A549 (cell line): ENCODE measurements at regions not wholly inside any gene's neighbourhood (a gene's known extent, or its start where the extent isn't known, plus 50 kb on each side); places are given as distances from the start of the nearest gene placed in this dataset.

ENCODE experiments used
- ATAC-seq, 2 experiments: fragments of 200-7000 bp in 1 of 2; fragments of >200 bp in 1 of 2; cut with Nextera tagmentation in 1 of 2; cut with Tn5 transposase in 1 of 2; 3 replicates each; pipeline versions ENCODE4 v1.8.0 to v1.9.1; 2018 to 2020; ENCODE audit warnings: mild to moderate bottlenecking in 1 of 2, moderate library complexity in 1 of 2
- CTCF ChIA-PET: fragments of 300-600 bp; sonication (Branson Sonifier 250); formaldehyde crosslinking; extraction: SDS; loops from one replicate; lab custom pipeline; 2021; ENCODE audit warnings: antibody characterized with exemption, inconsistent platforms; lab: Yijun Ruan, JAX
- POLR2A ChIA-PET: fragments of 350-600 bp; formaldehyde crosslinking; extraction: SDS; loops from one replicate; lab custom pipeline; 2021; ENCODE audit warnings: antibody characterized with exemption, inconsistent platforms; lab: Yijun Ruan, JAX
- DNase-seq, 2 experiments: peaks; one replicate each; pipeline versions ENCODE4 v3.0.0 to v3.0.0-alpha.2; 2011 to 2016; ENCODE audit warnings: low read depth in 1 of 2, low spot score in 1 of 2
- FAIRE-seq: peaks from 2 replicates; lab custom pipeline; 2011; peaks lifted over from hg19 to GRCh38; lab: Jason Lieb, UNC
- H3K27ac ChIP-seq, 2 experiments: fragments of >200 bp; sonication (Bioruptor Twin); formaldehyde crosslinking; 3 replicates each; pipeline ENCODE4 v1.5.1; 2016 to 2017
- H3K4me1 ChIP-seq: fragments of >200 bp; sonication (Bioruptor Twin); formaldehyde crosslinking; 3 replicates; pipeline ENCODE4 v1.6.1; 2016
- H3K4me2 ChIP-seq: fragments of >200 bp; sonication (Bioruptor Twin); formaldehyde crosslinking; 3 replicates; pipeline ENCODE4 v1.6.1; 2016
- H3K4me3 ChIP-seq: fragments of >200 bp; sonication (Bioruptor Twin); formaldehyde crosslinking; 3 replicates; pipeline ENCODE4 v1.5.1; 2016
- H3K9me3 ChIP-seq: fragments of >200 bp; sonication (Bioruptor Twin); formaldehyde crosslinking; 3 replicates; pipeline ENCODE4 v1.6.1; 2016
- FOXS1 ChIP-seq: fragments of 250-450 bp; sonication (Bioruptor Pico); IDR thresholded peaks from 2 replicates; pipeline ENCODE4 v1.5.0; 2020; ENCODE audit warnings: mild to moderate bottlenecking, moderate library complexity
- NPAS2 ChIP-seq: fragments of 250-450 bp; sonication (Bioruptor Pico); IDR thresholded peaks from 2 replicates; pipeline ENCODE4 v1.8.0; 2022; ENCODE audit warnings: mild to moderate bottlenecking, moderate library complexity, borderline replicate concordance
- TP53 ChIP-seq: fragments of 250-450 bp; sonication (Bioruptor Pico); IDR thresholded peaks from 2 replicates; pipeline ENCODE4 v1.5.0; 2021; ENCODE audit warnings: mild to moderate bottlenecking, moderate library complexity
- WGBS: methylation state at CpG from one replicate; pipeline ENCODE4 v1.1.6; 2017; ENCODE audit errors: missing lambda C conversion rate; 5-methylcytosine and 5-hydroxymethylcytosine counted together

GRCh38 chr7:104039363-104039762, 49.9 kb upstream of the RELN start:
- TF ChIP-seq NPAS2 (CRISPR knock-in tag) (no peak), FOXS1 (no peak), TP53 (no peak)
- TF ChIP-seq, all 56 proteins: peak for 0
- 28% methylated on average over 3 of the region's 3 CpGs for WGBS
- H3K4me3 ChIP-seq = no peak overlapping the region
- ATAC-seq (no peak), DNase-seq (no peak), FAIRE-seq (no peak)
- no peak overlapping the region for H3K4me2 ChIP-seq
- H3K27ac ChIP-seq = no peak overlapping the region
- H3K4me1 ChIP-seq = no peaks in the 10 kb centered on the region
- POLR2A ChIA-PET = no interaction called here
- CTCF ChIA-PET = interaction anchor here (0.6 kb wide), 1 partner anchor 22 kb away, joined by 3 read pairs; no protein-coding TSS in a partner anchor
- no peaks in the 10 kb centered on the region for H3K9me3 ChIP-seq
